ENCODE measurements at regions not wholly inside any gene's neighbourhood (a gene's known extent, or its start where the extent isn't known, plus 50 kb on each side); places are given as distances from the start of the nearest gene placed in this dataset.

DNA sequence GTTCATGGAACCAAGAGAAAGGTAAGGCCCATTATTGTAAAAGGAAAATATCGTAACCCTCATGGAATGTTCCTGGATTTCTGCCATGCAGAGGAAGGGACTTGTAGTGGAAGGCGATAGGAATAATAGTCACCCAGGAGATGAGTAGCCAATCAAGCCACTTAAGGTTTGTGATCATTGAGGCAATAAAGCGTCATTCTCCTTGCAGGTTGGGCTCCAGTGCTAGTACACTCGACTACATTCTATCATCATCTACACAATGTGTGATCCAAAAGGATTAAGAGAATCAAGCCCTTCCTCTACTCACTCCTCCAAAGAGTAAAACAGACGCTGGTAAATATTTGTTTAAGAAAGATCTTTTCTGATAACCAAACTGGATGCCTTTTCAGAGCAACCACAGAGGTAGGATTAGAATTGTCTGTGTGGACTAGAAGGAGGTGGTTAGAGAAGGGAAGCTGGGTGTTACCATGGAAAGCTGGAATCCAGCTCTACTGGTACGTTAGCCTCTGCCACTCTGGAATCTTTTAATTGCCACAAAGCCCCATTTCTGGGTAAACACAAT is 245.7 kb downstream of the IKZF2 start:
- no peaks in the 10 kb centered on the region for H3K79me2 ChIP-seq (ENCODE audit: insufficient read depth, low read length)
- H2AFZ ChIP-seq (ENCODE audit: low read length), result no peak overlapping the region
- no peak for DNase-seq (ENCODE audit: insufficient read length, low spot score, missing footprints)
- H3K4me1 ChIP-seq (ENCODE audit: insufficient read depth, low read length), result peaks cover 4% of the 10 kb centered on the region
- H3K9me3 ChIP-seq (ENCODE audit: low read depth, low read length), result no peaks in the 10 kb centered on the region
- H3K27ac ChIP-seq (ENCODE audit: low read depth, low read length), result no peak overlapping the region
- no peak overlapping the region for H3K4me2 ChIP-seq (ENCODE audit: insufficient read depth, low read length)
- TF ChIP-seq, protein P1, sequence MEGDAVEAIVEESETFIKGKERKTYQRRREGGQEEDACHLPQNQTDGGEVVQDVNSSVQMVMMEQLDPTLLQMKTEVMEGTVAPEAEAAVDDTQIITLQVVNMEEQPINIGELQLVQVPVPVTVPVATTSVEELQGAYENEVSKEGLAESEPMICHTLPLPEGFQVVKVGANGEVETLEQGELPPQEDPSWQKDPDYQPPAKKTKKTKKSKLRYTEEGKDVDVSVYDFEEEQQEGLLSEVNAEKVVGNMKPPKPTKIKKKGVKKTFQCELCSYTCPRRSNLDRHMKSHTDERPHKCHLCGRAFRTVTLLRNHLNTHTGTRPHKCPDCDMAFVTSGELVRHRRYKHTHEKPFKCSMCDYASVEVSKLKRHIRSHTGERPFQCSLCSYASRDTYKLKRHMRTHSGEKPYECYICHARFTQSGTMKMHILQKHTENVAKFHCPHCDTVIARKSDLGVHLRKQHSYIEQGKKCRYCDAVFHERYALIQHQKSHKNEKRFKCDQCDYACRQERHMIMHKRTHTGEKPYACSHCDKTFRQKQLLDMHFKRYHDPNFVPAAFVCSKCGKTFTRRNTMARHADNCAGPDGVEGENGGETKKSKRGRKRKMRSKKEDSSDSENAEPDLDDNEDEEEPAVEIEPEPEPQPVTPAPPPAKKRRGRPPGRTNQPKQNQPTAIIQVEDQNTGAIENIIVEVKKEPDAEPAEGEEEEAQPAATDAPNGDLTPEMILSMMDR (IDR thresholded peaks at IDR 0.05; ENCODE audit: extremely low read depth, low read depth, low read length), result no peak
- H3K27me3 ChIP-seq (ENCODE audit: insufficient read depth, low read length), result no peaks in the 10 kb centered on the region
- no peaks in the 10 kb centered on the region for H3K36me3 ChIP-seq (ENCODE audit: insufficient read depth, low read length)
- no peaks in the 10 kb centered on the region for H4K20me1 ChIP-seq (ENCODE audit: insufficient read depth, low read length)
- no peak overlapping the region for H3K4me3 ChIP-seq (ENCODE audit: insufficient read depth, low read length)

DNA sequence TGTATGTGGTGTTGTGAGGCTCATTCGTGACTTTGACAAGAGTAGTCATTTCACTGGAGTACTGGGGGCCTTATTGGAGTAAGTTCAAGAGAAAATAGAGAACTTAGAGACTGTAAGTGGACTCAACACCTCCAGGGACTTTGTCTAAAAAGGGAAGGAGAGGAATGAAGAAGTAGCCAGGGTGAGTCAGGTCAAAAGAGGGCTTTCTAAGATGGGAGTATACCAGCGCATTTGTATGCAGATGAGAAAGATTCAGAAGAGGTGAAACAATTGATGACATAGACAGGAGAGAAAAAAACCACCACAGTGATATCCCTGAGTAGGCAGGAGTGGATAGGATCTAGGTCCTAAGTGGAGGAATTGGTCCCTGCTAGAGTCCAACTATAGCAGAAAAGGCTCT is 246.8 kb downstream of the IKZF2 start:
- no peaks in the 10 kb centered on the region for H3K79me2 ChIP-seq (ENCODE audit: insufficient read depth, low read length)

DNA sequence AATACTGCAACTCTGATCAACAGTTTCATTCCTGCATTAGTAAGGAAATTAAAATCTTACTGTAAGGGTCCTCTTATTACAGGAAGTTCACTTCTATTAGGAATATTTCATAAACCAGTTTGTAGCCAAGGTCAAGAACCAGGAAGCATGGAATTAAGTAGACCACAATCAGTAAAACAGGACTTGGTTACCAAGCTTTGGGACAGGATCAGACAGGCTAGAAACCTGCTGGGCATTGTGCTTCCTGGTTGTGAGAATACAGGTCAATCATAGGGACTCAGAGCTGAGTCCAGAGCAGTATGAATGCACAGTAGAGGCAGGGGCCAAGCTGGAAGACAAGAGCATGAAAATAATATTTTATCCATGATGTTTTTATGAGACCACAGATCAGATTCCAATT is 248.0 kb downstream of the IKZF2 start:
- no peaks in the 10 kb centered on the region for H4K20me1 ChIP-seq (ENCODE audit: insufficient read depth, low read length)
- TF ChIP-seq, protein P1 (IDR thresholded peaks at IDR 0.05; ENCODE audit: extremely low read depth, low read depth, low read length), result no peak
- H3K27me3 ChIP-seq (ENCODE audit: insufficient read depth, low read length), result no peaks in the 10 kb centered on the region
- no peaks in the 10 kb centered on the region for H3K9me3 ChIP-seq (ENCODE audit: low read depth, low read length)
- H3K36me3 ChIP-seq (ENCODE audit: insufficient read depth, low read length), result no peaks in the 10 kb centered on the region
- no peaks in the 10 kb centered on the region for H3K79me2 ChIP-seq (ENCODE audit: insufficient read depth, low read length)
- DNase-seq (ENCODE audit: insufficient read length, low spot score, missing footprints), result no peak
- no peak overlapping the region for H3K4me3 ChIP-seq (ENCODE audit: insufficient read depth, low read length)
- H3K4me1 ChIP-seq (ENCODE audit: insufficient read depth, low read length), result no peaks in the 10 kb centered on the region
- no peak overlapping the region for H2AFZ ChIP-seq (ENCODE audit: low read length)
- no peak overlapping the region for H3K4me2 ChIP-seq (ENCODE audit: insufficient read depth, low read length)
- no peak overlapping the region for H3K27ac ChIP-seq (ENCODE audit: low read depth, low read length)

More for the DNA sequence above, 246.8 kb downstream of the IKZF2 start:
- H3K4me1 ChIP-seq (ENCODE audit: insufficient read depth, low read length), result peaks cover 4% of the 10 kb centered on the region
- no peak overlapping the region for H3K4me3 ChIP-seq (ENCODE audit: insufficient read depth, low read length)
- no peak overlapping the region for H3K27ac ChIP-seq (ENCODE audit: low read depth, low read length)
- TF ChIP-seq, protein P1 (IDR thresholded peaks at IDR 0.05; ENCODE audit: extremely low read depth, low read depth, low read length), result no peak
- H3K9me3 ChIP-seq (ENCODE audit: low read depth, low read length), result no peaks in the 10 kb centered on the region
- no peak overlapping the region for H2AFZ ChIP-seq (ENCODE audit: low read length)
- H4K20me1 ChIP-seq (ENCODE audit: insufficient read depth, low read length), result no peaks in the 10 kb centered on the region
- no peak for DNase-seq (ENCODE audit: insufficient read length, low spot score, missing footprints)
- H3K4me2 ChIP-seq (ENCODE audit: insufficient read depth, low read length), result no peak overlapping the region
- no peaks in the 10 kb centered on the region for H3K36me3 ChIP-seq (ENCODE audit: insufficient read depth, low read length)
- H3K27me3 ChIP-seq (ENCODE audit: insufficient read depth, low read length), result no peaks in the 10 kb centered on the region

DNA sequence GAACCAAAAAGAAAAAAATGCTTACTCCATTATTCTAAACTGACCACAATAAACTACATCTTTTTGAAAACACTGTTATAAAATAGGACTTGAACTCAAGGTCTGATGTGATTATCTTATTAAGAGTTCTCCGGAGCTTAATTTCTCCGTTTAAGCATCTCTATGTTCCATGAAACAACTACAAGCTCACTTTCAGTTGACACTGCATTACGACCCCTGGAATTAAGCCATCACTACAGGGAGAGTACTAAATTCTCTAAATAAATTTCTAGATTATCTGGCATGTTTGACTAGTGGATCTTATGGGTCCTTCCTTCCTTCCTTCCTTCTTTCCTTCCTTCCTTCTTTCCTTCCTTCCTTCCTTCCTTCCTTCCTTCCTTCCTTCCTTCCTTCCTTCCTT is 249.0 kb downstream of the IKZF2 start:
- H3K27me3 ChIP-seq (ENCODE audit: insufficient read depth, low read length), result no peaks in the 10 kb centered on the region
- H3K9me3 ChIP-seq (ENCODE audit: low read depth, low read length), result no peaks in the 10 kb centered on the region
- no peak overlapping the region for H3K27ac ChIP-seq (ENCODE audit: low read depth, low read length)
- H3K79me2 ChIP-seq (ENCODE audit: insufficient read depth, low read length), result no peaks in the 10 kb centered on the region
- no peak for DNase-seq (ENCODE audit: insufficient read length, low spot score, missing footprints)
- H4K20me1 ChIP-seq (ENCODE audit: insufficient read depth, low read length), result no peaks in the 10 kb centered on the region
- no peak overlapping the region for H3K4me3 ChIP-seq (ENCODE audit: insufficient read depth, low read length)
- TF ChIP-seq, protein P1 (IDR thresholded peaks at IDR 0.05; ENCODE audit: extremely low read depth, low read depth, low read length), result no peak
- H3K36me3 ChIP-seq (ENCODE audit: insufficient read depth, low read length), result no peaks in the 10 kb centered on the region
- H3K4me2 ChIP-seq (ENCODE audit: insufficient read depth, low read length), result no peak overlapping the region
- H3K4me1 ChIP-seq (ENCODE audit: insufficient read depth, low read length), result no peaks in the 10 kb centered on the region
- H2AFZ ChIP-seq (ENCODE audit: low read length), result no peak overlapping the region

Measured in osteoblast (primary cell).